GM18520 (cell line): ENCODE measurements at regions not wholly inside any gene's neighbourhood (a gene's known extent, or its start where the extent isn't known, plus 50 kb on each side); places are given as distances from the start of the nearest gene placed in this dataset.
"Not testable (repeated sequence)": the region's sequence is repeated elsewhere in the genome, so short reads cannot be mapped to it uniquely, and the experiment has no call there.

Experiments used
- ATAC-seq: cut with Tn5 transposase; IDR thresholded peaks from one replicate; pipeline ENCODE4 v1.9.1; 2021; ENCODE audit not compliant: unreplicated experiment

DNA sequence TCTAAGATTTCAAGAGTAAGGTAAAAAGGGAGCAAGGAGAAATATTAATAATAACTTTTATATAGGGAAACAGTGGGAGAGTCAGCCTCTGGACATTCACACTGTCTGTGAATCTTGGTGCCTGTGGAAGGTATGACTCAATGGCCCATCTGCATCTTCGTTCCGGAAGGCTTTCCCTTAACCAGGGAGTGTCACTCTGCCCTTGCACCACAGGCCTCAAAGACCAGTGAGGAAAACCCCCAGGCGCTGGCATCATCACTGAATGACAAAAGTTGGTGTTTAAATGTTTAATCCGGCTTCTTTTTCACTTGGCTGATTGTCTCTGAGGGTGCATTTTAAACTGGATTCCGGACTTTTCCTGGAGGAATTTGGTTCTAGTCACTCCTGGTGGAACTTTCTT lies 522.4 kb upstream of the TLE4 start:
- no peak for ATAC-seq

GRCh38 chr9:79053598-79053997 lies 518.2 kb upstream of the TLE4 start:
- ATAC-seq: no peak

GRCh38 chr9:79054500-79054899 lies 517.3 kb upstream of the TLE4 start:
- ATAC-seq: no peak

- no peak for ATAC-seq
Measured at GRCh38 chr9:79056041-79056440, 515.7 kb upstream of the TLE4 start.

GRCh38 chr9:79057576-79057975 lies 514.2 kb upstream of the TLE4 start:
- no peak for ATAC-seq

GRCh38 chr9:79060766-79061165 lies 511.0 kb upstream of the TLE4 start:
- ATAC-seq: no peak

- no peak for ATAC-seq
Measured at GRCh38 chr9:79061752-79062616, 509.8 kb upstream of the TLE4 start.

DNA sequence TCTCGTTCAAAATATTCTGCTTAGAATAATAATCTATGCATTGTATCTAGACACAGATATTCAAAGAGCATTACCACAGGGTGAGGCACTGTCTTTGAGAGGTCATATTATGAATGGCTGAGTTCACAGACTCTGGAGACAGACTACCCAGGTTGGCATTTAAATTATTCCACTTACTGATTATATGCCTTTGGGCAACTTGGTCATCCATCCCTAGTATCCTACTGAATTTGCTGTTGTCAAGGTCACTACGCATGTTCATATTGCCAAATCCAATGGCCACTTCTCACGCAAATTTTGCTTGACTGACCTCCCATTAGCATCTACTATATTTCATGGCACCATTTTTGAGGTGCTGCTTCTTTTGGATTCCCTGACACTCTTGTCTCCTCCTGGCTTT lies 498.6 kb upstream of the TLE4 start:
- ATAC-seq: no peak

DNA sequence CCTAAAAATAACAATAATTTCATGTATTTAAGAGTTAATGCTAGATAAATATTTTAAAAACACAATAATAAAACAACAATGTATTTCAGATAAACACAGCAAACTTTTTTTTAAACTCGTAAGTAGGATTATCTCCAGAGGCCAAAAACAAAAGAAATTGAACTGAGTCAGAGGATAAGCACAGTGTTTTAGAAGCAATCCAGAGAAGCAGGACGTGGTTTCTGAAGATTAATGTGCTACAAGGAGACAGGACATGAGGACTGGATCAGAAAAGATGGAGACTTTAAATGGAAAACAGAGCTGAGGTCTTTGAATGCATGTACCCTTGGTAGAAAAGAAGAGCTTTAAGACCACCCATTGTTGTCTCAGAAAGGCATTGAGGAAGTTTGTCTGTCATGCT lies 491.2 kb upstream of the TLE4 start:
- ATAC-seq: no peak

GRCh38 chr9:79083621-79084020 lies 488.1 kb upstream of the TLE4 start:
- no peak for ATAC-seq

DNA sequence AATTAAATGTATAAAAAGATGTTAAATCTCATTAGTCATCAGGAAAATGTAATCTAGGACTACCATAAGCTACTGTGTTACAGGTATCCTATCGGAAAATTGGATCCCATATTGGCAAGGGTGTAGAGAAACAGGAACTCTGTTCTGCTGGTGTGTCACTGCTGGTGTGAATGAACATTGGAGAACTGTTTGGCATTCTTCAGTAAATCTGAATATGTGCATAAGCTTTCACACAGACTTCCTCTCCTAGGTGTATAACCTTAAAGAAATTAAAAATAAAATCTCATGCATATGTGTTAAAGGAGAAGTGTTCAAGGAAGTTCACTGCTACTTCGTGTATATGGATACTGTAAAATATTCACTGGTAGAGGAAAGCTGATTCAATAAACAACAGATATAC lies 484.6 kb upstream of the TLE4 start:
- ATAC-seq: no peak

GRCh38 chr9:79089054-79089560 lies 482.7 kb upstream of the TLE4 start:
- ATAC-seq: no peak

GRCh38 chr9:79089851-79090250 lies 481.9 kb upstream of the TLE4 start:
- not testable (repeated sequence) for ATAC-seq

DNA sequence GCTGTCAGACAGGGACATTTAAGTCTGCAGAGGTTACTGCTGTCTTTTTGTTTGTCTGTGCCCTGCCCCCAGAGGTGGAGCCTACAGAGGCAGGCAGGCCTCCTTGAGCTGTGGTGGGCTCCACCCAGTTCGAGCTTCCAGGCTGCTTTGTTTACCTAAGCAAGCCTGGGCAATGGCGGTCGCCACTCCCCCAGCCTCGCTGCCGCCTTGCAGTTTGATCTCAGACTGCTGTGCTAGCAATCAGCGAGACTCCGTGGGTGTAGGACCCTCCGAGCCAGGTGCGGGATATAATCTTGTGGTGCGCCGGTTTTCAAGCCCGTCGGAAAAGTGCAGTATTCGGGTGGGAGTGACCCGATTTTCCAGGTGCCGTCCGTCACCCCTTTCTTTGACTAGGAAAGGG lies 468.5 kb upstream of the TLE4 start:
- not testable (repeated sequence) for ATAC-seq

- ATAC-seq: no peak
Measured at GRCh38 chr9:79104216-79104615, 467.5 kb upstream of the TLE4 start.

DNA sequence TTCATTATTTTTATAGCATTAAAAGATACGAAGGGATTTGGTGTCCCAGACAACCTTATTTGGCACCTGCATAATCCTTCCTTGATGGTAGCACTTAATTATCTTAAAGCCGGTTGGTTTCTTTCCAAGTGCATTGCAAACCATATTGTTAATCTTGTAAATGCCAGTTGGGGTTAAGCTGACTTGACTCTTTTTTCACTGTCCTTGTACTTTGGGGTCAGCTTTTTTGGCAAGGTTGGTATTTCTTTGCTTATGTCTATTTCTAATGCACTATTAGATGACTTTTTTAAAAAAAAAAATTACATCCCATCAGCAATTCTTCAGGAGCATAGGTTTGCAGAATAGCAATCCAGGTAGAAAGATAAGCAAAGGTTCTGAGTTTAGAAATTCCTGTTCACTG lies 466.8 kb upstream of the TLE4 start:
- ATAC-seq: no peak

DNA sequence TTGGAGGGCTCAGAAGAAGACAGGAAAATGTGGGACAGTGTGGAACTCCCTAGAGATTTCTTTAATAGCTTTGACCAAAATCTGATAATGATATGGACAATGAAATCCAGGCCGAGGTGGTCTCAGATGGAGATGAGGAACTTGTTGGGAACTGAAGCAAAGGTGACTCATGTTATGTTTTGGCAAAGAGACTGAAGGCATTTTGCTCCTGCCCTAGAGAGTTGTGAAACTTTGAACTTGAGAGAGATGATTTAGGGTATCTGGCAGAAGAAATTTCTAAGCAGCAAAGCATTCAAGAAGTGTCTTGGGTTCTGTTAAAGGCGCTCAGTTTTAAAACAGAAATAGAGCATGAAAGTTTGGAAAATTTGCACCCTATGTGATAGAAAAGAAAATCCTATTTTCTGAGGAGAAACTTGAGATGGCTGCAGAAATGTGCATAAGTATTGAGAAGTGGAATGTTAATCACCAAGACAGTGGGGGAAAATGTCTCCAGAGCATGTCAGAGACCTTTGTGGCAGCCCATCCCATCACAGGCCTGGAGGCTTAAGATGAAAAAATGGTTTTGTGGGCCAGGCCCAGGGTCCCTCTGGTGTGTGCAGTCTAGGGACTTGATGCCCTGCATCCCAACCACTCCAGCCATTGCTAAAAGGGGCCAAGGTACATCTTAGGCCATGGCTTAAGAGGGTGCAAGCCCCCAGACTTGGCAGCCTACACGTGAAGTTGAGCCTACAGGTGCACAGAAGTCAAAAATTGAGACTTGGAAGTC lies 463.7 kb upstream of the TLE4 start:
- no peak for ATAC-seq

DNA sequence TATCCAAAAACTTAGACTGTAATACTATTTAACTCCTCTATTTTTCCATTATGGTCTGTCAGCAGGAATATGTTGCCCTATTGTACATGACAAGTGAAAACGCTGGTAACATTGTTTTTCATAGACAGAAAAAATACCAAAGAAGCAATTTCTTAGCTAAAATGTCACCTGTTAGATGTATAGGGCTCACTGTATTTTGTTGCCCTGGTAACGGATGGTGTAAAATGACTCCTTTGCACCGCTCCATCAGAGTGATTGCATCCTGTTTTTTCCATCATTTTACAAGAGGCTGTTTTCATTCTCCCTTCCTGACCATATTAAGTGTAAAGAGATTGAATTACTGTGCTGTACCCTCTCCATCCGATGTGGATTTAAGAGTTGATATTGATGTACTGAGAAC lies 460.1 kb upstream of the TLE4 start:
- no peak for ATAC-seq

GRCh38 chr9:79115176-79115575 lies 456.6 kb upstream of the TLE4 start:
- ATAC-seq: no peak

- ATAC-seq: no peak
Measured at GRCh38 chr9:79116041-79116440, 455.7 kb upstream of the TLE4 start.

DNA sequence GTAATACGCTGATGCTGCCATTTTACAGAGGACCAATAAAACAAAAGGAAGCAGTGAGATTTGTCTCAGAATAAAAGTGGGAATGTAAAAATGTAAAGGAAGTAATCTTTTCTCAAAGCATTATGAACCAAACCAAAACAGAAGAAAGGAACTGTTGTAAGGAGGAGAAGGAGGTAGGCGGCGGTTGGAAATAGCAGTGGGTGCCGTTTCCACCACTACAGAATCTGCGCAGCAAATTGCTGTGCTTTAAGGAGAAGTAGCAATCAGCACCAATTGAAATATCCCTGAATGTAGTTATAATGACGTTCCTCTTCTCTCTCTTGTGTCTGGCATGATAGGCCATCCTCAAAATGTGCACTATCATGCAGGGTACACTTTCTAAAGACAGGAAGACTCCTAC lies 455.1 kb upstream of the TLE4 start:
- ATAC-seq: no peak

- no peak for ATAC-seq
Measured at GRCh38 chr9:79120533-79120932, 451.2 kb upstream of the TLE4 start.
